ENCODE measurements at regions not wholly inside any gene's neighbourhood (a gene's known extent, or its start where the extent isn't known, plus 50 kb on each side); places are given as distances from the start of the nearest gene placed in this dataset.

DNA sequence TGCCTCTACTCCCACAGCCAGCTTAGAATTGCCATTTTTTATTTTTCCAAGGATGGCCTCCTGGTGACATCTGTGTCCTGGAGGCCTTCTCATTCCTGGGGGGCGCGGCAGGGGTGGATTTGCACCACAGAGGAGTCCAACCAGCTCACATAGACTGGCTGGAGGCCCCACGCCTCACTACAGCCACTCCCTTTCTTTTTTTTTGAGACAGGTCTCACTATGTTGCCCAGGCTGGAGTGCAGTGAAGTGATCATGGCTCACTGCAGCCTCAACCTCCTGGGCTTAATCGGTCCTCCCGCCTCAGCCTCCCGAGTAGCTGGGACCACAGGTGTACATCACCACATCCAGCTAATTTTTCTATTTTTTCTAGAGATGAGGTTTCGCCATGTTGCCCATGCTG lies 57.6 kb upstream of the DOCK1 start:
- TF ChIP-seq, protein P1, sequence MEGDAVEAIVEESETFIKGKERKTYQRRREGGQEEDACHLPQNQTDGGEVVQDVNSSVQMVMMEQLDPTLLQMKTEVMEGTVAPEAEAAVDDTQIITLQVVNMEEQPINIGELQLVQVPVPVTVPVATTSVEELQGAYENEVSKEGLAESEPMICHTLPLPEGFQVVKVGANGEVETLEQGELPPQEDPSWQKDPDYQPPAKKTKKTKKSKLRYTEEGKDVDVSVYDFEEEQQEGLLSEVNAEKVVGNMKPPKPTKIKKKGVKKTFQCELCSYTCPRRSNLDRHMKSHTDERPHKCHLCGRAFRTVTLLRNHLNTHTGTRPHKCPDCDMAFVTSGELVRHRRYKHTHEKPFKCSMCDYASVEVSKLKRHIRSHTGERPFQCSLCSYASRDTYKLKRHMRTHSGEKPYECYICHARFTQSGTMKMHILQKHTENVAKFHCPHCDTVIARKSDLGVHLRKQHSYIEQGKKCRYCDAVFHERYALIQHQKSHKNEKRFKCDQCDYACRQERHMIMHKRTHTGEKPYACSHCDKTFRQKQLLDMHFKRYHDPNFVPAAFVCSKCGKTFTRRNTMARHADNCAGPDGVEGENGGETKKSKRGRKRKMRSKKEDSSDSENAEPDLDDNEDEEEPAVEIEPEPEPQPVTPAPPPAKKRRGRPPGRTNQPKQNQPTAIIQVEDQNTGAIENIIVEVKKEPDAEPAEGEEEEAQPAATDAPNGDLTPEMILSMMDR (IDR thresholded peaks at IDR 0.05) = no peak
- TF ChIP-seq POLR2A (IDR thresholded peaks at IDR 0.05) (no peak), POLR2AphosphoS5 (IDR thresholded peaks at IDR 0.05) (no peak)
